Chondrocyte (in vitro differentiated cells): ENCODE measurements at regions not wholly inside any gene's neighbourhood (a gene's known extent, or its start where the extent isn't known, plus 50 kb on each side); places are given as distances from the start of the nearest gene placed in this dataset.

Source experiments
- DNase-seq: peaks from one replicate; pipeline ENCODE4 v3.0.0; 2021; ENCODE audit warnings: mixed read lengths, low spot score
- H3K27ac Mint-ChIP-seq: one replicate; pipeline ENCODE4 v1.8.0; 2021; ENCODE audit warnings: mild to moderate bottlenecking, moderate library complexity, mixed read lengths; ENCODE audit not compliant: unreplicated experiment
- H3K27me3 Mint-ChIP-seq: 2 replicates; pipeline ENCODE4 v1.8.0; 2021; ENCODE audit warnings: low read depth, mixed read lengths
- H3K36me3 Mint-ChIP-seq: 2 replicates; pipeline ENCODE4 v1.8.0; 2021; ENCODE audit warnings: low read depth, mixed read lengths
- H3K4me1 Mint-ChIP-seq: 2 replicates; pipeline ENCODE4 v1.8.0; 2021; ENCODE audit warnings: low read depth, mild to moderate bottlenecking, mixed read lengths
- H3K4me3 Mint-ChIP-seq: one replicate; pipeline ENCODE4 v1.8.0; 2021; ENCODE audit warnings: mild to moderate bottlenecking, moderate library complexity, mixed read lengths; ENCODE audit not compliant: unreplicated experiment
- H3K9me3 Mint-ChIP-seq: 2 replicates; pipeline ENCODE4 v1.8.0; 2021; ENCODE audit warnings: low read depth, mixed read lengths
- CTCF ChIP-seq: fragments of 200-600 bp; sonication (generic); IDR thresholded peaks from 2 replicates; pipeline ENCODE4 v1.5.0; 2021; ENCODE audit warnings: antibody characterized with exemption, mild to moderate bottlenecking, moderate library complexity

GRCh38 chr4:74667438-74667837 lies 126.9 kb downstream of the BTC start:
- H3K36me3 Mint-ChIP-seq, result no peaks in the 10 kb centered on the region
- no peaks in the 10 kb centered on the region for H3K4me1 Mint-ChIP-seq
- H3K4me3 Mint-ChIP-seq, result no peak overlapping the region
- TF ChIP-seq CTCF, result no peak
- no peak overlapping the region for H3K27ac Mint-ChIP-seq
- H3K9me3 Mint-ChIP-seq, result no peaks in the 10 kb centered on the region
- DNase-seq, result no peak
- H3K27me3 Mint-ChIP-seq, result peaks cover 25% of the 10 kb centered on the region

GRCh38 chr4:74667944-74668343 lies 126.4 kb downstream of the BTC start:
- no peak overlapping the region for H3K27ac Mint-ChIP-seq
- DNase-seq, result no peak
- no peaks in the 10 kb centered on the region for H3K36me3 Mint-ChIP-seq
- H3K4me1 Mint-ChIP-seq, result no peaks in the 10 kb centered on the region
- H3K4me3 Mint-ChIP-seq, result no peak overlapping the region
- H3K9me3 Mint-ChIP-seq, result no peaks in the 10 kb centered on the region
- peaks cover 30% of the 10 kb centered on the region for H3K27me3 Mint-ChIP-seq
- TF ChIP-seq CTCF, result no peak

- Mint-ChIP-seq H3K27ac (no peak overlapping the region), H3K4me3 (no peak overlapping the region), H3K27me3 (peaks cover 38% of the 10 kb centered on the region), H3K4me1 (no peaks in the 10 kb centered on the region), H3K36me3 (no peaks in the 10 kb centered on the region), H3K9me3 (no peaks in the 10 kb centered on the region)
- no peak for DNase-seq
- no peak for TF ChIP-seq CTCF
Observed at GRCh38 chr4:74669702-74670101, 124.6 kb downstream of the BTC start.

- Mint-ChIP-seq H3K27ac (no peak overlapping the region), H3K36me3 (no peaks in the 10 kb centered on the region), H3K27me3 (peaks cover 42% of the 10 kb centered on the region), H3K9me3 (no peaks in the 10 kb centered on the region), H3K4me1 (no peaks in the 10 kb centered on the region), H3K4me3 (no peak overlapping the region)
- no peak for TF ChIP-seq CTCF
- DNase-seq, result no peak
Observed at GRCh38 chr4:74670583-74670982, 123.7 kb downstream of the BTC start.

GRCh38 chr4:74671080-74671698 lies 123.1 kb downstream of the BTC start:
- Mint-ChIP-seq H3K36me3 (no peaks in the 10 kb centered on the region), H3K27ac (no peak overlapping the region), H3K4me3 (no peak overlapping the region), H3K27me3 (peaks cover 44% of the 10 kb centered on the region), H3K4me1 (no peaks in the 10 kb centered on the region), H3K9me3 (no peaks in the 10 kb centered on the region)
- peak; percentile 90 for TF ChIP-seq CTCF
- no peak for DNase-seq
